D721Med (cell line): ENCODE measurements at regions not wholly inside any gene's neighbourhood (a gene's known extent, or its start where the extent isn't known, plus 50 kb on each side); places are given as distances from the start of the nearest gene placed in this dataset.

Source experiments
- DNase-seq: peaks from one replicate; pipeline ENCODE4 v3.0.0; 2011; ENCODE audit warnings: low spot score; ENCODE audit not compliant: insufficient read length
- FAIRE-seq: peaks from 2 replicates; lab custom pipeline; 2011; peaks lifted over from hg19 to GRCh38; lab: Jason Lieb, UNC
- TF ChIP-seq, protein P1 (sequence below): IDR thresholded peaks from 2 replicates; pipeline ENCODE4 v1.5.1; 2012; ENCODE audit warnings: mild to moderate bottlenecking, control low read depth; ENCODE audit not compliant: insufficient read depth; ENCODE audit errors: missing control alignments

DNA sequence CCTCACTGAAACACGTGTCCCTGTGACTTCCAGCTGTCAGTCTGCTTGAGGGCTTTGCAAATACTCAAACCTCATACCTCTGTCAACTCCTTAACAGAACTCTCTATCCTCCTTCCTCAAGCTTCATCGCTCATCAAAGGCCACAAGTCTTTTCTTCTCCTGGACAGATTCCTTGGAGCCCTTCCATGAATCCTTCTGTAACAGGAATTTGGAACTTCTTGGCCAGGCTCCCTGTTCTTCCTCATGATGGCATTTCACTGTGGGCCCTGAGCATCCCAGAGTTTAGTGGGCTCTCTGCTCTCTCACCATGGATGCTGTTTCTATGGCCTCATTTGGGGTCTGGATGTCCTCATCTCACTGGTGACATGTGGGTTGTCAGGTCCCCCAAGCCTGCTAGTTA is 105.0 kb upstream of the TLE3 start:
- FAIRE-seq: no peak
- TF ChIP-seq, protein P1, sequence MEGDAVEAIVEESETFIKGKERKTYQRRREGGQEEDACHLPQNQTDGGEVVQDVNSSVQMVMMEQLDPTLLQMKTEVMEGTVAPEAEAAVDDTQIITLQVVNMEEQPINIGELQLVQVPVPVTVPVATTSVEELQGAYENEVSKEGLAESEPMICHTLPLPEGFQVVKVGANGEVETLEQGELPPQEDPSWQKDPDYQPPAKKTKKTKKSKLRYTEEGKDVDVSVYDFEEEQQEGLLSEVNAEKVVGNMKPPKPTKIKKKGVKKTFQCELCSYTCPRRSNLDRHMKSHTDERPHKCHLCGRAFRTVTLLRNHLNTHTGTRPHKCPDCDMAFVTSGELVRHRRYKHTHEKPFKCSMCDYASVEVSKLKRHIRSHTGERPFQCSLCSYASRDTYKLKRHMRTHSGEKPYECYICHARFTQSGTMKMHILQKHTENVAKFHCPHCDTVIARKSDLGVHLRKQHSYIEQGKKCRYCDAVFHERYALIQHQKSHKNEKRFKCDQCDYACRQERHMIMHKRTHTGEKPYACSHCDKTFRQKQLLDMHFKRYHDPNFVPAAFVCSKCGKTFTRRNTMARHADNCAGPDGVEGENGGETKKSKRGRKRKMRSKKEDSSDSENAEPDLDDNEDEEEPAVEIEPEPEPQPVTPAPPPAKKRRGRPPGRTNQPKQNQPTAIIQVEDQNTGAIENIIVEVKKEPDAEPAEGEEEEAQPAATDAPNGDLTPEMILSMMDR: no peak
- no peak for DNase-seq

DNA sequence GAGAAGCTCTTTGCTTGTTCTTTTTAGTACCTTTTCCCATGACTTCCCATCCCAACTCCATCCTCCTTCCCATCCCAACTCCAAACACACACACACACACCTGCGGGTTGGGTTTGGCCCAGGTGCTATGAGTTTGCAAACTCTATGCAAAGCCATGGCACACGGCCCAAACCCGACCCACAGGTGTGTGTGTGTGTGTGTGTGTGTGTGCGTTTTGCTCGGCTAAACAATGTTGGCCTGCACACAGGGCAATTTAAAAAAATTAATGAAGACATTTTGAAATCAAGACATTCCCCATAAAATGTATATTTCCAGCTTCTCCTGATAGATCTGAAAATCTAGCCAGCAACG is 103.7 kb upstream of the TLE3 start:
- no peak for FAIRE-seq
- TF ChIP-seq, protein P1: no peak
- no peak for DNase-seq

DNA sequence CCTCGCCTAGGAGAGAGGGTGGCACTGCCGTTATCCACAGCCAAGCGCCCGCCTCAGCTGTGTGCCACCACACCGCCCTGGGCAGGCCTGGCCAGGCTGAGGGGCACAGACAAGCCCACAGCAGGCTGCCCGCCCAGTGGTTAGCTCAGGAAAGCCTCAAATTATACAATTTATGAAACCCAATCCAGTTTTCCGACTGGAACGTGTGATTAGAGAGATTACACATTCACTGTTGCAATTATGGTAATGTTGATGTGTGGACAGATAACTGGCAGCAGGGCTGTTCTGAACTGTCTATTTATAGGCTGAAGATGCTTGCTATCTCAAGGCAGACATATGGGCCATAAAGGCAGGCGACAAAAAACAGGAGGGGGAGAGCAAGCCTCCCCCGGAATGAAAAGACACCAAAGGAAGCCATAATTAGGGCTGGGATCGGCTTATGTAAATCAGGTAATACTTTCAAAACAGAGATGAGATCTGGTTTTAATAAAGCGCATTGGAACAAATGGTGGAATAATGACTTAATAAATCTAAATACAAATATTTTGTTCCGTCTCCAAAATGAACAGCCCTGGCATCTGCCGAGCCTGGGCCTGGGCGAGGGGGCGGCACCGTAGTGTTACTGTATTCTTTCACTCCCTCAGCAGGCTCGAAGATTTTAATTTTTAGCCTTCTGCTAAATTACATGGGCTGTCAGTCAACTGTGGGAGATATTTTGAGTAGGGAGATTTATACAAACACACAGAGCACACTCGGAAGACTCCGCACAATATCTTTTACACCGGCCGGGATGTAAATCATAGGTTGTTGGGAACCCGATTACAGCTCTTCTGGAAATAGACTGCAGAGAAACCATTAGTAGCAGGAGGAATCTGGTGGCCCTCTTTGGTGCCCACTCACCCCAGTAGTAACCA is 103.1 kb upstream of the TLE3 start:
- FAIRE-seq (peak; percentile 53), DNase-seq (peak; percentile 77)
- TF ChIP-seq, protein P1: no peak

DNA sequence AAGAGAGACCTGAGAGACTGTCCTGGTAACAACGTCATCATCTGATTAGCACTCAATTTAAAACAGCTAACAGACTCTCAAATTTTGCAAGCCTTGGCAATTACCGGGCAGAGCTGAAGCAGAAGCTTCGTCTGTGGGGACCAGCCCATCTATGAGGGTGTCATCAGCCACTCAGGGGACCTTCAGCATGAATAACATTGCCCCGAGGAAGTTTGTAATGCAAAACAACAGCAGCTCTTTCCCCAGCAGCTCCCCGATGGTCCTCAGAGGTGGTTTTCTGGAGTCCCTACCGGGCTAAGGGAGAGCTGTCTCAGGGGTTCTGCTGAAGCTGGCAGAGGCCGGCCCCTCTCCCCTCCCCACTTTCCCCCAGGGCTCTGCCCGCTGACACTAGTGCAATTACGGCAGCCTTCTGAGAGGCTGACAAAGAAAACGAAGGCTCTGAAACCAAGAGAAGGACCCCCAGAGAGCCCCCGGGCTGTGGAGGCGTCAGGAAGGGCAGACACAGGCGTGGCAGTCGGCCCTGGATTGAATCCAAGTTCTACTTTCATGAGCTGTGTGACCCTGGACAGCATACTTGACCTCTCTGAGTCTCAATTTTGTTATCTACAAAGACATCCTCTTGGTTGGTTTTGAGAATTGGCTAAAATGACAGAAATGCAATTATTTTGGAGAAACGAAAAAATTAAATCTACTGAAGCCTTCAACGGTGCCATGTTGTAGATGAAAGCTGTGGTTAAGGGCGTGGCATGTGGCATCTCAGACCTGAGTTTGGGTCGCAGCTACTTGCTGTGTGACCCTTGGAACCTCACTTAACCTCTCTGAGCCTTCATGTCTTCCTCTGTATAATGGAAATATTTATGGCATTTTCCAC is 102.1 kb upstream of the TLE3 start:
- no peak for FAIRE-seq
- TF ChIP-seq, protein P1: no peak
- DNase-seq: no peak

DNA sequence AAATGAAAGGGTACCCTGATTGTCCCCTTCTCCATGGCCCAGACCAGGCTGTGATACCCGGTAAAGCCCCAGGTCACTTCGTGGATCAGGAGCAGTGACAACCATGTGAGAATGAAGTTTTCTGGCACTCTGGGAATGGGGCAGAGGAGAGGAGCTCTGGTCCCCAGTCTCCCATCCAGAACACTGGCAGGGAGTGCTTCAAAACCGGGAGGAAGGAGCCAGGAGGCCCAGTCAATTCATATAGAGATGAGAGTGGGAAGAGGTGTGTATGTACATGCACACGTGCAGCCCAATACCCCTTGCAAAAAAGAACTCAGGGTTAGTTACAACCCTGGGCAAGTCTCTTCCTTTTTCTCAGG is 101.4 kb upstream of the TLE3 start:
- DNase-seq: no peak
- TF ChIP-seq, protein P1: no peak
- FAIRE-seq: no peak

DNA sequence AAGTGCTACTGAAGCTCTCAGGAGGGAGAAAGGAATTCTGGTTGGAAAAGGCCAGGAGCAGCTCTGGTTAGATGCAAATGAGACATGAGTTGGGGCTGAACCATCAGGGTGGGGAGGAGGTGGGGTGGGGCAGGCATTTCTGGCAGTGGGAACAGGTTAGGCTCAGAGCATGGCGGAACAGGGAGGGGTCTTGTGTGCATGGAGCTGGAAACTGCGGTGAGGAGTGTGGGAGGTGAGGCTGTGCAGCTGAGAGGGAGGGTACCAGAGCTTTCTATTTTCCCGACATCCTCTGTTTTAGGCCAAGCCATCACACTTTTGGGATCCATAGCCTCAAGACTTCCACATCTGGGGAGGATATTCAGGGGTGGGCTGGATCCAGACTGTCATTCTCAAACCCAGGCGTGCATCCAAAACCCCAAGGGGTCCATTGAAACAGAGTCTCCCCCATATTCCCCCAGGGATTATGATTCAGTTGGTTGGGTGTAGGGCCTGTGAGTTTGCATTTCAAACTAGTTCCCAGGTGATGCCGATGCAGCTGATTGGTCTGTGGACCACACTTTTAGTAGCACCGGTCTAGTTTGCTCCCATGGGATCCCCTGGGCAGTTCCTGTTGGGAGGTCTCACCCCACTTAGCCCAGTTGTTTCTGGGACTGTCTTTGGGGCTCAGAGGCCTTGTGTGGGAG is 100.9 kb upstream of the TLE3 start:
- DNase-seq: no peak
- no peak for FAIRE-seq
- TF ChIP-seq, protein P1: no peak
